K562 (cell line): ENCODE measurements at regions not wholly inside any gene's neighbourhood (a gene's known extent, or its start where the extent isn't known, plus 50 kb on each side); places are given as distances from the start of the nearest gene placed in this dataset.

Experiments
- ATAC-seq: fragments of 200-7000 bp; cut with Tn5 transposase; 3 replicates; pipeline ENCODE4 v1.9.1; 2020; ENCODE audit warnings: moderate library complexity
- BruUV-seq: library from RNA; stranded (reverse); fragments of 400-500 nt; replicated peaks from 2 replicates; lab custom pipeline; 2021; lab: Mats Ljungman, UMichigan
- CTCF ChIA-PET: fragments of 300-600 bp; formaldehyde crosslinking; extraction: SDS; loops from one replicate; lab custom pipeline; 2021; ENCODE audit warnings: low intra/inter-chr PET ratio; lab: Yijun Ruan, JAX
- POLR2A ChIA-PET: fragments of 300-600, 350-650 bp; sonication (Branson Sonifier 250); formaldehyde crosslinking; extraction: SDS; loops from one replicate; lab custom pipeline; 2021; ENCODE audit warnings: antibody characterized with exemption, inconsistent platforms; lab: Yijun Ruan, JAX
- DNase-seq, 4 experiments: peaks; one replicate each; pipeline versions ENCODE4 v3.0.0 to v3.0.0-alpha.2; 2011 to 2018; ENCODE audit warnings: low spot score in 3 of 4, mixed read lengths in 3 of 4; ENCODE audit errors: extremely low read depth in 1 of 4
- FAIRE-seq: peaks from 2 replicates; lab custom pipeline; 2011; peaks lifted over from hg19 to GRCh38; lab: Jason Lieb, UNC
- H2AFZ ChIP-seq: 2 replicates; pipeline ENCODE4 v1.6.0; 2011; ENCODE audit warnings: low read depth, low read length, control low read depth, inconsistent platforms
- H3K27ac ChIP-seq: fragments of 200-600 bp; 3 replicates; pipeline ENCODE4 v1.8.0; 2011; ENCODE audit warnings: low read depth, mild to moderate bottlenecking, control low read depth, inconsistent platforms, low read length, moderate library complexity, mixed read lengths; ENCODE audit errors: extremely low read depth
- H3K27me3 ChIP-seq, 2 experiments: fragments of 300-600 bp in 1 of 2; 2 replicates in 1 of 2; 3 replicates in 1 of 2; pipeline versions ENCODE4 v1.6.0 to v1.8.0; 2011; ENCODE audit warnings: inconsistent platforms in 2 of 2, low read length in 2 of 2, mild to moderate bottlenecking in 1 of 2, mixed read lengths in 1 of 2, moderate library complexity in 1 of 2; ENCODE audit not compliant: control insufficient read depth in 2 of 2, insufficient read depth in 2 of 2
- H3K36me3 ChIP-seq: fragments of 300-600 bp; 3 replicates; pipeline ENCODE4 v1.8.0; 2011; ENCODE audit warnings: mild to moderate bottlenecking, low read length, inconsistent platforms; ENCODE audit not compliant: control insufficient read depth, insufficient read depth
- H3K4me1 ChIP-seq, 2 experiments: fragments of 200-600 bp in 1 of 2; replicated peaks in 1 of 2; 2 replicates in 1 of 2; 3 replicates in 1 of 2; pipeline versions ENCODE4 v1.5.1 to v1.8.0; 2011; ENCODE audit warnings: inconsistent platforms in 2 of 2, low read length in 2 of 2, mild to moderate bottlenecking in 1 of 2, mixed read lengths in 1 of 2, moderate library complexity in 1 of 2; ENCODE audit not compliant: control insufficient read depth in 2 of 2, insufficient read depth in 2 of 2
- H3K4me2 ChIP-seq: 2 replicates; pipeline ENCODE4 v1.6.1; 2011; ENCODE audit warnings: low read length, control low read depth, inconsistent platforms, mixed read lengths; ENCODE audit not compliant: insufficient read depth
- H3K4me3 ChIP-seq: fragments of 200-600 bp; sonication (generic), shearing (Covaris generic); 2 replicates; pipeline ENCODE4 v1.5.1; 2016; ENCODE audit warnings: control low read depth, inconsistent platforms
- H3K79me2 ChIP-seq: fragments of 200-600 bp; 3 replicates; pipeline ENCODE4 v1.8.0; 2011; ENCODE audit warnings: low read length, inconsistent platforms; ENCODE audit not compliant: control insufficient read depth, insufficient read depth
- H3K9ac ChIP-seq, 2 experiments: 2 replicates each; pipeline versions ENCODE4 v1.6.0 to v1.6.1; 2011; ENCODE audit warnings: low read depth in 2 of 2, low read length in 2 of 2, control low read depth in 1 of 2, inconsistent platforms in 1 of 2, mild to moderate bottlenecking in 1 of 2, mixed read lengths in 1 of 2; ENCODE audit not compliant: insufficient read depth in 1 of 2
- H3K9me1 ChIP-seq: one replicate; pipeline ENCODE4 v1.6.0; 2011; ENCODE audit warnings: inconsistent platforms, mild to moderate bottlenecking, low read length, moderate library complexity; ENCODE audit not compliant: control insufficient read depth, insufficient read depth
- H3K9me3 ChIP-seq: replicated peaks from 2 replicates; pipeline ENCODE4 v1.5.1; 2011; ENCODE audit warnings: low read depth, low read length, inconsistent platforms; ENCODE audit not compliant: control insufficient read depth, insufficient read depth
- H4K20me1 ChIP-seq: replicated peaks from 2 replicates; pipeline ENCODE4 v1.6.1; 2011; ENCODE audit warnings: low read length, inconsistent platforms, mixed read lengths; ENCODE audit not compliant: control insufficient read depth, insufficient read depth
- CEBPB ChIP-seq: fragments of 450-650 bp; IDR thresholded peaks from 2 replicates; pipeline ENCODE4 v1.6.1; 2016; ENCODE audit warnings: missing genetic modification characterization, missing compliant biosample characterization
- HCFC1 ChIP-seq: IDR thresholded peaks from 2 replicates; pipeline ENCODE4 v1.6.1; 2012; ENCODE audit warnings: low read depth, low read length, improper control_type of control experiment
- HSF4 ChIP-seq: fragments of 250-450 bp; sonication (Bioruptor Pico); IDR thresholded peaks from 2 replicates; pipeline ENCODE4 v2.1.2; 2022; ENCODE audit warnings: mild to moderate bottlenecking, moderate library complexity, borderline replicate concordance
- PHF8 ChIP-seq: fragments of 200-600 bp; sonication (generic); IDR thresholded peaks from 2 replicates; pipeline ENCODE4 v1.6.1; 2012; ENCODE audit warnings: mixed run types, mild to moderate bottlenecking, inconsistent platforms, low read length, moderate library complexity, borderline replicate concordance
- RB1 ChIP-seq: fragments of 450-650 bp; IDR thresholded peaks from 2 replicates; pipeline ENCODE4 v1.6.1; 2017; ENCODE audit warnings: low read depth, mild to moderate bottlenecking
- RUNX1 ChIP-seq: sonication (generic); IDR thresholded peaks from 2 replicates; pipeline ENCODE4 v1.6.1; 2016; ENCODE audit warnings: antibody characterized with exemption, low read depth
- SETDB1 ChIP-seq: IDR thresholded peaks from one replicate; pipeline ENCODE4 v1.6.1; 2012; ENCODE audit warnings: low read length, control low read depth, inconsistent platforms
- STAT5B ChIP-seq: fragments of 250-450 bp; sonication (Bioruptor Pico); IDR thresholded peaks from 2 replicates; pipeline ENCODE4 v1.8.0; 2021; ENCODE audit warnings: mild to moderate bottlenecking, inconsistent platforms
- ZEB2 ChIP-seq: fragments of 450-650 bp; IDR thresholded peaks from 2 replicates; pipeline ENCODE4 v1.6.1; 2016
- WGBS: fragments of 100-300 bp; shearing (Covaris generic); methylation state at CpG from one replicate; pipeline ENCODE4 v1.1.6; 2016; ENCODE audit warnings: low coverage, mixed read lengths; ENCODE audit not compliant: insufficient coverage; ENCODE audit errors: missing lambda C conversion rate; 5-methylcytosine and 5-hydroxymethylcytosine counted together
- in situ Hi-C: fragments of 300-500 bp; cut with MboI; formaldehyde crosslinking; loops from 4 replicates; pipeline ENCODE4 v1.15.0; 2018; ENCODE audit warnings: inconsistent platforms, mixed read lengths
- intact Hi-C: fragments of 100-400 bp; cut with micrococcal nuclease; formaldehyde crosslinking; loops from 2 replicates; pipeline ENCODE4 v1.14.2; 2022
- TF ChIP-seq, protein P1 (sequence below): sonication (generic); formaldehyde crosslinking; IDR thresholded peaks from 2 replicates; pipeline ENCODE4 v1.8.1; 2023; ENCODE audit warnings: missing genetic modification reagents, mild to moderate bottlenecking, borderline replicate concordance

DNA sequence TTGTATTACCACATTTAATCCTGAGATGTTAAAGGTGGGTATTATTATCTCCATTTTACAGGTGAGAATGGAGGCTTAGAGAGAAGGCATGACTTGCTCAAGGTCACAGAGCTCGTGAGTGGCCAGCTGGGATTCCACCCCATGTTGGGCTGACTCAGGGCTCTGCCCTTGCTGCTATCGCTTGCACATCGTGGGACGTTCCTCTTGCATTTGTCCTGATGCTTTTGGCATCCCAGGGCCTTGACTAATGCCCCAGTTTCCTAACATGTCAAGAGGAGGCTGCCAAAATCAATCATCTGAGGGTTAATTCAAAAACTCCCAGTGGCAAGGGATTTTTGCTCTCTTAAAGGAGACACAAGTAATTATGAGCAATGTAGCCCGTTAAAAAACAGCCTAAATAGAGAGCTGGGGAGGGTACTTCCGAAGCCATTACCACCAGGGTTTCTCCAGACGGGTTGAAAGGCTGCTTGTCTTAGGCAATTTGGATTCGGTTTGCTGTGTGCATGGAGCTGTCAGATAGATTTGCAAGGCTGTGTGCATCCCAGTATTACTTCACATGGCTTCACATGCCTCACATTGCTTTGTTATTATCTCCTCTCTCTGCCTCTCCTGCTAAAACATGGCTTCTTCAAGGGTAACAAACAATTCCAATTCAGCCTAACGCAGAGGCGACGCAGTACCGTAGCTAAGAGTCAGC is 347.4 kb downstream of the DRD1 start:
- Histone ChIP-seq H3K27ac (no peak overlapping the region), H3K4me2 (no peak overlapping the region), H3K4me1 (no peaks in the 10 kb centered on the region; a peak in 1 of 5 replicates), H3K9ac (no peak overlapping the region), H3K36me3 (no peaks in the 10 kb centered on the region), H3K9me1 (no peaks in the 10 kb centered on the region), H3K27me3 (no peaks in the 10 kb centered on the region; a peak in 1 of 5 replicates), H3K4me3 (no peak overlapping the region), H3K79me2 (no peaks in the 10 kb centered on the region), H3K9me3 (no peaks in the 10 kb centered on the region), H4K20me1 (no peaks in the 10 kb centered on the region; the same call in 1 of the 2 replicates), H2AFZ (no peak overlapping the region)
- no peak for DNase-seq
- intact Hi-C loops (no loop called here), in situ Hi-C loops (no loop called here)
- no TSS peak for BruUV-seq
- CTCF ChIA-PET, result no interaction called here
- no peak for FAIRE-seq
- TF ChIP-seq RUNX1 (no peak), STAT5B (no peak), SETDB1 (no peak), ZEB2 (no peak), RB1 (no peak), PHF8 (no peak), CEBPB (tag) (no peak), HSF4 (CRISPR knock-in tag) (no peak), HCFC1 (no peak)
- TF ChIP-seq, protein P1, sequence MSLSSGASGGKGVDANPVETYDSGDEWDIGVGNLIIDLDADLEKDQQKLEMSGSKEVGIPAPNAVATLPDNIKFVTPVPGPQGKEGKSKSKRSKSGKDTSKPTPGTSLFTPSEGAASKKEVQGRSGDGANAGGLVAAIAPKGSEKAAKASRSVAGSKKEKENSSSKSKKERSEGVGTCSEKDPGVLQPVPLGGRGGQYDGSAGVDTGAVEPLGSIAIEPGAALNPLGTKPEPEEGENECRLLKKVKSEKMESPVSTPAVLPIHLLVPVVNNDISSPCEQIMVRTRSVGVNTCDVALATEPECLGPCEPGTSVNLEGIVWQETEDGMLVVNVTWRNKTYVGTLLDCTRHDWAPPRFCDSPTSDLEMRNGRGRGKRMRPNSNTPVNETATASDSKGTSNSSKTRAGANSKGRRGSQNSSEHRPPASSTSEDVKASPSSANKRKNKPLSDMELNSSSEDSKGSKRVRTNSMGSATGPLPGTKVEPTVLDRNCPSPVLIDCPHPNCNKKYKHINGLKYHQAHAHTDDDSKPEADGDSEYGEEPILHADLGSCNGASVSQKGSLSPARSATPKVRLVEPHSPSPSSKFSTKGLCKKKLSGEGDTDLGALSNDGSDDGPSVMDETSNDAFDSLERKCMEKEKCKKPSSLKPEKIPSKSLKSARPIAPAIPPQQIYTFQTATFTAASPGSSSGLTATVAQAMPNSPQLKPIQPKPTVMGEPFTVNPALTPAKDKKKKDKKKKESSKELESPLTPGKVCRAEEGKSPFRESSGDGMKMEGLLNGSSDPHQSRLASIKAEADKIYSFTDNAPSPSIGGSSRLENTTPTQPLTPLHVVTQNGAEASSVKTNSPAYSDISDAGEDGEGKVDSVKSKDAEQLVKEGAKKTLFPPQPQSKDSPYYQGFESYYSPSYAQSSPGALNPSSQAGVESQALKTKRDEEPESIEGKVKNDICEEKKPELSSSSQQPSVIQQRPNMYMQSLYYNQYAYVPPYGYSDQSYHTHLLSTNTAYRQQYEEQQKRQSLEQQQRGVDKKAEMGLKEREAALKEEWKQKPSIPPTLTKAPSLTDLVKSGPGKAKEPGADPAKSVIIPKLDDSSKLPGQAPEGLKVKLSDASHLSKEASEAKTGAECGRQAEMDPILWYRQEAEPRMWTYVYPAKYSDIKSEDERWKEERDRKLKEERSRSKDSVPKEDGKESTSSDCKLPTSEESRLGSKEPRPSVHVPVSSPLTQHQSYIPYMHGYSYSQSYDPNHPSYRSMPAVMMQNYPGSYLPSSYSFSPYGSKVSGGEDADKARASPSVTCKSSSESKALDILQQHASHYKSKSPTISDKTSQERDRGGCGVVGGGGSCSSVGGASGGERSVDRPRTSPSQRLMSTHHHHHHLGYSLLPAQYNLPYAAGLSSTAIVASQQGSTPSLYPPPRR, result no peak
- POLR2A ChIA-PET, result no interaction called here
- ATAC-seq, result no peak
- 0% methylated on average over 12 of the region's 12 CpGs for WGBS
